Mesenchymal stem cell (in vitro differentiated cells and primary cell): ENCODE measurements at regions not wholly inside any gene's neighbourhood (a gene's known extent, or its start where the extent isn't known, plus 50 kb on each side); places are given as distances from the start of the nearest gene placed in this dataset.
A peak's percentile ranks its signal among the peaks of the same experiment; 100 is the strongest.

Source experiments
- DNase-seq: peaks from one replicate; pipeline ENCODE4 v3.0.0-alpha.2; 2013
- H2AFZ ChIP-seq: one replicate; pipeline ENCODE4 v1.6.1; 2013; ENCODE audit warnings: low read depth, mild to moderate bottlenecking, control low read depth, inconsistent platforms, low read length, moderate library complexity
- H2AK5ac ChIP-seq: 2 replicates; pipeline ENCODE4 v1.6.1; 2013; ENCODE audit warnings: low read length, moderate library complexity, mild to moderate bottlenecking, inconsistent platforms; ENCODE audit not compliant: severe bottlenecking
- H2BK120ac ChIP-seq: one replicate; pipeline ENCODE4 v1.6.1; 2013; ENCODE audit warnings: low read depth, mild to moderate bottlenecking, inconsistent platforms, low read length, moderate library complexity
- H2BK12ac ChIP-seq, 2 experiments: one replicate each; pipeline ENCODE4 v1.6.1; 2013; ENCODE audit warnings: inconsistent platforms in 2 of 2, low read length in 2 of 2, mild to moderate bottlenecking in 2 of 2, moderate library complexity in 2 of 2, control low read depth in 1 of 2
- H2BK15ac ChIP-seq: one replicate; pipeline ENCODE4 v1.6.1; 2013; ENCODE audit warnings: mild to moderate bottlenecking, low read depth, inconsistent platforms; ENCODE audit not compliant: poor library complexity, severe bottlenecking
- H2BK5ac ChIP-seq: 2 replicates; pipeline ENCODE4 v1.6.1; 2013; ENCODE audit warnings: low read depth, mild to moderate bottlenecking, low read length, control low read depth, inconsistent platforms; ENCODE audit not compliant: poor library complexity, severe bottlenecking
- H3K14ac ChIP-seq, 2 experiments: one replicate each; pipeline ENCODE4 v1.6.1; 2013; ENCODE audit warnings: inconsistent platforms in 2 of 2, low read length in 2 of 2, control low read depth in 1 of 2, mild to moderate bottlenecking in 1 of 2, moderate library complexity in 1 of 2
- H3K18ac ChIP-seq, 2 experiments: one replicate each; pipeline ENCODE4 v1.6.1; 2013; ENCODE audit warnings: inconsistent platforms in 2 of 2, low read length in 2 of 2, control low read depth in 1 of 2, low read depth in 1 of 2, mild to moderate bottlenecking in 1 of 2
- H3K23ac ChIP-seq, 2 experiments: one replicate each; pipeline ENCODE4 v1.6.1; 2013; ENCODE audit warnings: inconsistent platforms in 2 of 2, low read length in 2 of 2, mild to moderate bottlenecking in 2 of 2, moderate library complexity in 2 of 2, control low read depth in 1 of 2
- H3K27ac ChIP-seq: 2 replicates; pipeline ENCODE4 v1.5.1; 2013; ENCODE audit warnings: mild to moderate bottlenecking, moderate library complexity, low read length, control low read depth, inconsistent platforms; ENCODE audit not compliant: poor library complexity, severe bottlenecking
- H3K27me3 ChIP-seq, 2 experiments: 2 replicates each; pipeline versions ENCODE4 v1.6.1 to v1.7.0; 2013; ENCODE audit warnings: low read length in 2 of 2, mild to moderate bottlenecking in 2 of 2, moderate library complexity in 2 of 2, control low read depth in 1 of 2, inconsistent platforms in 1 of 2; ENCODE audit not compliant: control insufficient read depth in 1 of 2, insufficient read depth in 1 of 2
- H3K36me3 ChIP-seq, 2 experiments: 2 replicates each; pipeline versions ENCODE4 v1.6.1 to v1.7.0; 2013; ENCODE audit warnings: low read length in 2 of 2, control low read depth in 1 of 2, inconsistent platforms in 1 of 2, low read depth in 1 of 2, mild to moderate bottlenecking in 1 of 2; ENCODE audit not compliant: insufficient read depth in 2 of 2, control insufficient read depth in 1 of 2
- H3K4ac ChIP-seq, 2 experiments: one replicate each; pipeline ENCODE4 v1.6.1; 2013; ENCODE audit warnings: inconsistent platforms in 2 of 2, low read length in 2 of 2, mild to moderate bottlenecking in 2 of 2, moderate library complexity in 2 of 2, control low read depth in 1 of 2, low read depth in 1 of 2
- H3K4me1 ChIP-seq: 2 replicates; pipeline ENCODE4 v1.6.1; 2013; ENCODE audit warnings: low read depth, low read length, control low read depth; ENCODE audit not compliant: control insufficient read depth, insufficient read depth
- H3K4me2 ChIP-seq: 2 replicates; pipeline ENCODE4 v1.6.1; 2013; ENCODE audit warnings: low read length, mild to moderate bottlenecking, inconsistent platforms; ENCODE audit not compliant: poor library complexity, severe bottlenecking
- H3K4me3 ChIP-seq, 2 experiments: 2 replicates each; pipeline versions ENCODE4 v1.5.1 to v1.7.0; 2013; ENCODE audit warnings: low read length in 2 of 2, mild to moderate bottlenecking in 2 of 2, control low read depth in 1 of 2, low read depth in 1 of 2; ENCODE audit not compliant: insufficient read depth in 1 of 2
- H3K79me1 ChIP-seq: replicated peaks from 2 replicates; pipeline ENCODE4 v1.6.1; 2013; ENCODE audit warnings: mild to moderate bottlenecking, control low read depth, low read length, inconsistent platforms; ENCODE audit not compliant: poor library complexity, severe bottlenecking
- H3K9ac ChIP-seq: 2 replicates; pipeline ENCODE4 v1.7.0; 2013; ENCODE audit warnings: mild to moderate bottlenecking, low read length, moderate library complexity
- H3K9me3 ChIP-seq: 2 replicates; pipeline ENCODE4 v1.7.0; 2013; ENCODE audit warnings: mild to moderate bottlenecking, low read length; ENCODE audit not compliant: control insufficient read depth
- H4K8ac ChIP-seq: one replicate; pipeline ENCODE4 v1.6.1; 2013; ENCODE audit warnings: inconsistent platforms, mild to moderate bottlenecking, low read length, moderate library complexity
- H4K91ac ChIP-seq: one replicate; pipeline ENCODE4 v1.6.1; 2013; ENCODE audit warnings: mild to moderate bottlenecking, low read length, inconsistent platforms
- WGBS: methylation state at CpG from one replicate; pipeline ENCODE4 v1.1.7; 2013; ENCODE audit warnings: mixed read lengths; 5-methylcytosine and 5-hydroxymethylcytosine counted together

DNA sequence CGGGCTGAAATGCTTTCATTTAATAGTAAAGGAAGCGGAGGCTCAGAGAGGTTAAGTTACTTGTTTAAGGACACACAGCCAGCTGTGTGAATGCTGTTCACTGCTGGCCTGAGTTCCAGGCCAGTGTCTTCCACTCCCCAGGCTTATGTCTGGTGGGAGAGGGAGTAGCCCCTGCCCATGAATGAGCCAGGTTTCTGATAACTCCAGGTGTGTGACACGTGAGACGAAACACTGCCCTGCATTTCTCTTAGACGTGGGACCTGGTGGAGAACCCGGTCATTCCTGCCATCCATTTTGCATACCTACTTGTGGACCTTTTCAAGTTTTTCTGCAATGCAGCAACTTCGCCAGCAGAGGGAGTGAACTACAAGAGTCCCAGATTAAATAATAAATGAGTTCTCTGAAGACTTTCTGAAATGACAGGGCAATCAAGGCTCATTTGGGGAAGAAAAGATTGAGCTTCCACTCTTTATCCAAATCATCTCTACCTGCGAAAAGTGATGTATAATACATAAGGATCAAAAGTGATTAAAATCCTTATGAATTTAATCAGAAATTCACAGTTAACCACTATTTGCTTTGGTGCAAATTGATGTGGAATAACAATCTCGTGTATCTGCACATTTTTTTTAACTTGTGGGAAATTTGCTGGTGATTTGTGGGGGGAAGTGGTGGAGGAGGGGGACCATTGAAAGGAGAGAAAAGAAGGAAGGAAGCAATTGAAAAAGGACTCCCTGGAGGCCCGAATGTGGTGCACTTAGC lies 79.4 kb upstream of the ASB18 start:
- Histone ChIP-seq H3K4me1 (peaks cover 2% of the 10 kb centered on the region), H3K18ac (no peak overlapping the region), H2AFZ (no peak overlapping the region), H2BK5ac (no peak overlapping the region), H3K27ac (no peak overlapping the region), H3K79me1 (no peaks in the 10 kb centered on the region), H3K4me3 (no peak overlapping the region), H2AK5ac (no peak overlapping the region), H4K8ac (no peak overlapping the region), H3K27me3 (peaks cover 10 to 51% of the 10 kb centered on the region in 2 experiments), H3K9ac (no peak overlapping the region), H3K14ac (no peak overlapping the region), H3K9me3 (no peaks in the 10 kb centered on the region), H2BK120ac (no peak overlapping the region), H3K4me2 (no peak overlapping the region), H3K36me3 (no peaks in the 10 kb centered on the region), H3K4ac (no peak overlapping the region), H4K91ac (no peak overlapping the region), H3K23ac (no peak overlapping the region), H2BK15ac (no peak overlapping the region), H2BK12ac (no peak overlapping the region)
- 42% methylated on average over 7 of the region's 10 CpGs for WGBS
- DNase-seq: peak; percentile 77

DNA sequence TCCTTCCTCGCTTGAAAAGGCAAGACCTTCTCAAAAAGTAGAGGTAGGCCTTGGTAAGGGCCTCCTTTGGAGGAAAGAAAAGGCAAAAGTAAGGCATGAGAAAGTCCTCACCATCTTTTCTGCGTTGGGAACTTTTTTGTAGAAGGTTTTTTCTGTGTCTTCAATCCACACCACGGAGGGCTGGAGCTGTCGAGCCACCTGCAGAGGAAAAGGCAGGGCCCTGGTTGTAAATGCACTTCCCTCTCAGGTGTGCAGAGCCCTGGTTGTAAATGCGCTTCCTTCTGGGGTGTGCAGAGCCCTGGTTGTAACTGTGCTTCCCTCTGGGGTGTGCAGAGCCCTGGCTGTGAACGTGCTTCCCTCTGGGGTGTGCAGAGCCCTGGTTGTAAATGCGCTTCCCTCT lies 80.2 kb upstream of the ASB18 start:
- no peaks in the 10 kb centered on the region for H3K9me3 ChIP-seq
- H3K9ac ChIP-seq: no peak overlapping the region
- H3K27ac ChIP-seq: no peak overlapping the region
- no peak overlapping the region for H3K18ac ChIP-seq
- no peak overlapping the region for H3K23ac ChIP-seq
- no peak for DNase-seq
- H2BK5ac ChIP-seq: no peak overlapping the region
- no peak overlapping the region for H2AFZ ChIP-seq
- no peak overlapping the region for H3K4ac ChIP-seq
- H4K8ac ChIP-seq: no peak overlapping the region
- H3K27me3 ChIP-seq: peaks cover 11 to 59% of the 10 kb centered on the region in 2 experiments
- H3K4me1 ChIP-seq: no peaks in the 10 kb centered on the region
- no peak overlapping the region for H3K4me3 ChIP-seq
- H2BK15ac ChIP-seq: no peak overlapping the region
- H2BK120ac ChIP-seq: no peak overlapping the region
- no peaks in the 10 kb centered on the region for H3K36me3 ChIP-seq
- no peak overlapping the region for H3K4me2 ChIP-seq
- no peak overlapping the region for H2AK5ac ChIP-seq
- 55% methylated on average over 7 of the region's 7 CpGs for WGBS
- H2BK12ac ChIP-seq: no peak overlapping the region
- H3K79me1 ChIP-seq: no peaks in the 10 kb centered on the region
- no peak overlapping the region for H4K91ac ChIP-seq
- H3K14ac ChIP-seq: peak overlapping the region in 1 of 2 experiments; percentile 51

- Histone ChIP-seq H2BK15ac (no peak overlapping the region), H3K27me3 (peaks cover 11 to 67% of the 10 kb centered on the region in 2 experiments), H3K4ac (no peak overlapping the region), H2BK5ac (no peak overlapping the region), H2BK12ac (no peak overlapping the region), H4K8ac (no peak overlapping the region), H2AFZ (no peak overlapping the region), H3K14ac (no peak overlapping the region), H3K18ac (no peak overlapping the region), H3K4me2 (no peak overlapping the region), H3K36me3 (no peaks in the 10 kb centered on the region), H3K9me3 (no peaks in the 10 kb centered on the region), H4K91ac (no peak overlapping the region), H2BK120ac (no peak overlapping the region), H3K27ac (no peak overlapping the region), H2AK5ac (no peak overlapping the region), H3K23ac (no peak overlapping the region), H3K4me3 (no peak overlapping the region), H3K79me1 (no peaks in the 10 kb centered on the region), H3K4me1 (no peaks in the 10 kb centered on the region), H3K9ac (no peak overlapping the region)
- DNase-seq: no peak
- WGBS: 69% methylated on average over 17 of the region's 18 CpGs
Measured at GRCh38 chr2:236345081-236345714, 81.0 kb upstream of the ASB18 start.

DNA sequence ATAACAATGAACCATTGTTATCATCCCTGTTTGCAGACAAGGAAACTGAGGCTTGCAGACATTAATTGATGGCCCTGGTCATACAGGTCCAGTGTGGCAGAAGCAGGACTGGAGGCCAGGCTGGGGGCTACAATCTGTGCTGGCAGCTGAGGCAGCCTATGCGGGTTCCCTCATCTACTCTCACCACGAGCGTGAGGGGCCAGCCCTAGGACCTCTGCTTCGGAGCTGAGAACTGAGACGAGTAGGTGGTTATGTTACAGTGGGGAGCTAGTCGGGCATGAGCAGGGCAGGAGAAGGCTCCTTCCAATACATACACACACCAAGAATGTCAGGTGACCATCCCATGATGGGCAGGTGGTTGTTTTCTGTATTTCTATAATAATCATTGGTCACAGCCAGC lies 82.2 kb upstream of the ASB18 start:
- H3K9me3 ChIP-seq: no peaks in the 10 kb centered on the region
- no peaks in the 10 kb centered on the region for H3K36me3 ChIP-seq
- no peak overlapping the region for H2BK5ac ChIP-seq
- no peak overlapping the region for H3K14ac ChIP-seq
- H3K27me3 ChIP-seq: peaks cover 11 to 75% of the 10 kb centered on the region in 2 experiments
- 100% methylated on average over 1 of the region's 6 CpGs for WGBS
- H3K27ac ChIP-seq: no peak overlapping the region
- no peaks in the 10 kb centered on the region for H3K4me1 ChIP-seq
- H2AK5ac ChIP-seq: no peak overlapping the region
- no peak overlapping the region for H2BK12ac ChIP-seq
- no peak for DNase-seq
- H4K91ac ChIP-seq: no peak overlapping the region
- H3K23ac ChIP-seq: no peak overlapping the region
- no peak overlapping the region for H2BK120ac ChIP-seq
- H2BK15ac ChIP-seq: no peak overlapping the region
- no peak overlapping the region for H3K4me3 ChIP-seq
- no peaks in the 10 kb centered on the region for H3K79me1 ChIP-seq
- H3K4me2 ChIP-seq: no peak overlapping the region
- no peak overlapping the region for H3K4ac ChIP-seq
- H4K8ac ChIP-seq: no peak overlapping the region
- H3K18ac ChIP-seq: no peak overlapping the region
- no peak overlapping the region for H3K9ac ChIP-seq
- H2AFZ ChIP-seq: no peak overlapping the region
